Peyer's patch (tissue), 4 donors: ENCODE measurements at regions not wholly inside any gene's neighbourhood (a gene's known extent, or its start where the extent isn't known, plus 50 kb on each side); places are given as distances from the start of the nearest gene placed in this dataset.

Experiments used
- DNase-seq, 3 donors: peaks; one replicate each; pipeline ENCODE4 v3.0.0-alpha.2; 2017 to 2019
- H3K27ac ChIP-seq, 4 donors: fragments of 200-600 bp; sonication (generic); one replicate each; pipeline ENCODE4 v1.5.1; 2016 to 2019
- H3K27me3 ChIP-seq, 2 donors: fragments of 200-600 bp; sonication (generic); one replicate each; pipeline ENCODE4 v1.5.1; 2019
- H3K36me3 ChIP-seq, 3 donors: fragments of 200-600 bp; sonication (generic); one replicate each; pipeline ENCODE4 v1.5.1; 2016 to 2019
- H3K4me1 ChIP-seq, 4 donors: fragments of 200-600 bp; sonication (generic); one replicate each; pipeline ENCODE4 v1.5.1; 2016 to 2019
- H3K4me3 ChIP-seq, 4 donors: fragments of 200-600 bp; sonication (generic); 1 replicate in 3 of 4; 2 replicates in 1 of 4; pipeline ENCODE4 v1.5.1; 2016 to 2019; ENCODE audit warnings: mild to moderate bottlenecking in 1 of 4
- H3K9me3 ChIP-seq, 4 donors: fragments of 200-600 bp; sonication (generic); one replicate each; pipeline ENCODE4 v1.5.1; 2016 to 2019; ENCODE audit warnings: mild to moderate bottlenecking in 1 of 4
- CTCF ChIP-seq, 6 experiments: fragments of 450-650 bp in 4 of 6; fragments of 200-600 bp in 2 of 6; sonication (generic) in 1 of 6; IDR thresholded peaks; one replicate each; pipeline ENCODE4 v1.5.1; 2017 to 2019; ENCODE audit warnings: antibody characterized with exemption in 6 of 6, mild to moderate bottlenecking in 3 of 6, moderate library complexity in 1 of 6
- POLR2A ChIP-seq, 2 donors: fragments of 450-650 bp; IDR thresholded peaks; one replicate each; pipeline ENCODE4 v1.5.1; 2017; ENCODE audit warnings: antibody characterized with exemption in 2 of 2, mild to moderate bottlenecking in 2 of 2, moderate library complexity in 2 of 2

- no peaks in the 10 kb centered on the region for H3K9me3 ChIP-seq
- DNase-seq, result no peak
- no peak overlapping the region for H3K27ac ChIP-seq
- H3K36me3 ChIP-seq, result no peaks in the 10 kb centered on the region
- H3K27me3 ChIP-seq, result no peaks in the 10 kb centered on the region
- H3K4me3 ChIP-seq, result no peak overlapping the region
- TF ChIP-seq POLR2A (IDR thresholded peaks at IDR 0.05) (no peak), CTCF (IDR thresholded peaks at IDR 0.05) (no peak)
- no peaks in the 10 kb centered on the region for H3K4me1 ChIP-seq
Observed at GRCh38 chr3:194961571-194961970, 275.9 kb downstream of the FAM43A start.

- Histone ChIP-seq H3K9me3 (no peaks in the 10 kb centered on the region), H3K4me3 (no peak overlapping the region), H3K36me3 (no peaks in the 10 kb centered on the region), H3K4me1 (no peaks in the 10 kb centered on the region), H3K27me3 (no peaks in the 10 kb centered on the region), H3K27ac (no peak overlapping the region)
- no peak for TF ChIP-seq POLR2A (IDR thresholded peaks at IDR 0.05)
- no peak for TF ChIP-seq CTCF (IDR thresholded peaks at IDR 0.05)
- DNase-seq, result no peak
Observed at GRCh38 chr3:194962056-194962455, 276.4 kb downstream of the FAM43A start.

DNA sequence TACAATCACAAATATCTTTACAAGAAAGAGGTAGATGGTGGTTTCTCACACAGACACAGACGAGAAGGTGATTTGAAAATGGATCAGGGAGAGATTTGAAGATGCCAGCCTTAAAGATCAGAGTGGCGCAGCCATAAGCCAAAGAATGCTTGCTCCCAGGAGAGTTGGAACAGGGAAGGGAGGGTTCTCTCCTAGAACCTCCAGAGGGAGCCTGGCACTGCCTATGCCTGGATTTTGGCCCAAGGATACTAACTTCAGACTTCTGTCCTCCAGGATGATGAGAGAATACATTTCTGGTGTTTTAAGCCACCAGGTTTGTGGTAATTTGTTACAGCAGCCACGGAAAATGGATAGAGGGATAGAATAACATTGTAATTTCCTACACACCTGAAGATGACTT is 279.1 kb downstream of the FAM43A start:
- DNase-seq, result no peak
- Histone ChIP-seq H3K4me1 (no peaks in the 10 kb centered on the region), H3K27ac (no peak overlapping the region), H3K9me3 (no peaks in the 10 kb centered on the region), H3K36me3 (no peaks in the 10 kb centered on the region), H3K27me3 (no peaks in the 10 kb centered on the region), H3K4me3 (no peak overlapping the region)
- TF ChIP-seq POLR2A (IDR thresholded peaks at IDR 0.05) (no peak), CTCF (IDR thresholded peaks at IDR 0.05) (no peak)

DNA sequence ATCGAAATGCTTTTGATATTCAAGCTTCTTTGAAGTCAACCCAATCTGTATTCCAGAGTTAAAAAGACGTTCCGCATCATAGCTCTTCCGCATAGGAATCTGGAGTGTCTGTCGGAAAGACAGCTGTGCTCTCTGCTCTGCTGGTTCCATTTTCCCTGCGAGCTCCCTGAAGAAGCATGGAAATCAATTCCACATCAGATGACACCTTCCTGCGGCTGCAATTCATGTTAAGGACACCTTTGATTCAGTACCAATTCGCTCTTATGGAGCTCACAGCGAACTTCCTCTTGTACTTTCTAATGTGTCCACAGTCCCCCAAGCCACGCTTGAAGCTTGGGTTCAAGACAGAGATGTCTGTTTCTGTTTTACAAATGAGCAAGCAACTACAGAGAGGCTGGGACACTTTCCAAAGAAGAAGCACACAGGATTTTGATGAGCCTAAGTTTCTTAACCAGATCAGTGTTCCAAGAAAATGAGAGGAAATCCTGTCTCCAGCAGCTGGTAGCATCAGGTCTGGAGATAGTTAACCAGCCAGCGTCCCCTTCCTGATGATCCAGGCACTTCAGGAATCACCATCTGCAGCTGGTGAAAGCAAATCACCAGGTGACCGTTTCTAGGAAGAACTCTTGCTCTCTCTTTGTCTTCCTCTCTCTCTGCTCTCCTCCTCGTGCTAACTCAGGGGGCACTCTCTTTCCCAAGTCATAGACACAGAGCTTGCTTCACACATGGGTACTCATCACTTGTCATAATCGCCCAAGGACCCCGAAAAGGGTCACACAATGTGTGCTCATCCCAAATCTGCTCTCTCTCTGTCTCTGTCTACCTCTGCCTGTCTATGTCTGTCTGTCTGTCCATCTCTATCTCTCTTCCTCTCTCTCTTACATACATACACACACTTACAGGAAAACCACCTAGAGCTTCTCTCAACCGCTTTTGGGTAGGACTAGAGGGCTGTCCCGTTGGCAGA is 281.8 kb downstream of the FAM43A start:
- Histone ChIP-seq H3K9me3 (no peaks in the 10 kb centered on the region), H3K4me3 (no peak overlapping the region), H3K27me3 (no peaks in the 10 kb centered on the region), H3K27ac (no peak overlapping the region), H3K36me3 (no peaks in the 10 kb centered on the region), H3K4me1 (no peaks in the 10 kb centered on the region)
- no peak for TF ChIP-seq POLR2A (IDR thresholded peaks at IDR 0.05)
- TF ChIP-seq CTCF (IDR thresholded peaks at IDR 0.05), result no peak
- no peak for DNase-seq

DNA sequence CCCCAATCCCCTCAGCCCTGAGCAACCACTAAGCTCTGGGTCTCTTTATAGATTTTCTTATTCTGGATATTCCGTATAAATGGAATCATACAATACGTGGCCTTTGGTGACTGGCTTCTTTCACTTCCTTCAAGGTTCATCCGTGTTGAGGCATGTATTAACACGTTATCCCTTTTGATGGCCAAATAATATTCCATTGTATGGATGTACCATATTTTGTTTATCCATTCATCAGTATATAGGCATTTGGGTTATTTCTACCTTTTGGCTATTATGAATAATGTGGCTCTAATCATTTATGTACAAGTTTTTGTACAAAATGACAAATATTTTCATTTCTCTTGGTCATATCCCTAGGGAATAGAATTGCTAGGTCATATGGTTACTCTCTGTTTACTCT is 284.4 kb downstream of the FAM43A start:
- DNase-seq, result no peak
- H3K36me3 ChIP-seq, result no peaks in the 10 kb centered on the region
- TF ChIP-seq CTCF (IDR thresholded peaks at IDR 0.05) (no peak), POLR2A (IDR thresholded peaks at IDR 0.05) (no peak)
- no peaks in the 10 kb centered on the region for H3K9me3 ChIP-seq
- no peak overlapping the region for H3K27ac ChIP-seq
- H3K27me3 ChIP-seq, result no peaks in the 10 kb centered on the region
- H3K4me1 ChIP-seq, result no peaks in the 10 kb centered on the region
- no peak overlapping the region for H3K4me3 ChIP-seq
